ENCODE measurements at regions not wholly inside any gene's neighbourhood (a gene's known extent, or its start where the extent isn't known, plus 50 kb on each side); places are given as distances from the start of the nearest gene placed in this dataset.
"Not testable (repeated sequence)": the region's sequence is repeated elsewhere in the genome, so short reads cannot be mapped to it uniquely, and the experiment has no call there.

- no peak for DNase-seq
Observed at GRCh38 chr10:109379186-109379585, 544.1 kb downstream of the XPNPEP1 start.

GRCh38 chr10:109374215-109374614, 549.1 kb downstream of the XPNPEP1 start:
- DNase-seq, result no peak

GRCh38 chr10:109359316-109359715, 564.0 kb downstream of the XPNPEP1 start:
- no peak for DNase-seq

GRCh38 chr10:109358325-109358724, 565.0 kb downstream of the XPNPEP1 start:
- DNase-seq, result no peak

GRCh38 chr10:109348324-109348723, 575.0 kb downstream of the XPNPEP1 start:
- no peak for DNase-seq

- DNase-seq, result no peak
Observed at GRCh38 chr10:109343293-109343692, 580.0 kb downstream of the XPNPEP1 start.

GRCh38 chr10:109341986-109342385, 581.3 kb downstream of the XPNPEP1 start:
- DNase-seq, result no peak

- no peak for DNase-seq
Observed at GRCh38 chr10:109328001-109328400, 595.3 kb downstream of the XPNPEP1 start.

- no peak for DNase-seq
Observed at GRCh38 chr10:109327266-109327665, 596.0 kb downstream of the XPNPEP1 start.

- DNase-seq, result no peak
Observed at GRCh38 chr10:109324721-109325120, 598.6 kb downstream of the XPNPEP1 start.

GRCh38 chr10:109317746-109318366, 605.5 kb downstream of the XPNPEP1 start:
- no peak for DNase-seq

GRCh38 chr10:109314016-109314415, 609.3 kb downstream of the XPNPEP1 start:
- DNase-seq, result not testable (repeated sequence)

GRCh38 chr10:109312555-109312954, 610.8 kb downstream of the XPNPEP1 start:
- not testable (repeated sequence) for DNase-seq

GRCh38 chr10:109308971-109309370, 614.3 kb downstream of the XPNPEP1 start:
- DNase-seq, result no peak

- DNase-seq, result not testable (repeated sequence)
Observed at GRCh38 chr10:109307102-109307501, 616.2 kb downstream of the XPNPEP1 start.

GRCh38 chr10:109306698-109307097, 616.6 kb downstream of the XPNPEP1 start:
- no peak for DNase-seq

GRCh38 chr10:109287858-109288257, 635.5 kb downstream of the XPNPEP1 start:
- no peak for DNase-seq

GRCh38 chr10:109282510-109282909, 640.8 kb downstream of the XPNPEP1 start:
- no peak for DNase-seq

GRCh38 chr10:109281347-109281746, 642.0 kb downstream of the XPNPEP1 start:
- no peak for DNase-seq

GRCh38 chr10:109280837-109281236, 642.5 kb downstream of the XPNPEP1 start:
- no peak for DNase-seq

- DNase-seq, result no peak
Observed at GRCh38 chr10:109277456-109277855, 645.9 kb downstream of the XPNPEP1 start.

GRCh38 chr10:109275960-109276359, 647.4 kb downstream of the XPNPEP1 start:
- no peak for DNase-seq

GRCh38 chr10:109274681-109275080, 648.6 kb downstream of the XPNPEP1 start:
- no peak for DNase-seq

- DNase-seq, result no peak
Observed at GRCh38 chr10:109270173-109270572, 653.1 kb downstream of the XPNPEP1 start.

GRCh38 chr10:109264004-109264403, 659.3 kb downstream of the XPNPEP1 start:
- DNase-seq, result no peak

Data from NCI-H524 (cell line).